COLO829 (cell line): ENCODE measurements at regions not wholly inside any gene's neighbourhood (a gene's known extent, or its start where the extent isn't known, plus 50 kb on each side); places are given as distances from the start of the nearest gene placed in this dataset.
"Not testable (repeated sequence)": the region's sequence is repeated elsewhere in the genome, so short reads cannot be mapped to it uniquely, and the experiment has no call there.

Experiments
- DNase-seq: peaks from one replicate; pipeline ENCODE4 v3.0.0; 2012; ENCODE audit warnings: low spot score

- no peak for DNase-seq
These were observed 262.1 kb downstream of the EIPR1 start for GRCh38 chr2:3115301-3116042.

GRCh38 chr2:3114406-3115185 lies 263.0 kb downstream of the EIPR1 start:
- no peak for DNase-seq

GRCh38 chr2:3113769-3114168 lies 263.8 kb downstream of the EIPR1 start:
- DNase-seq: no peak

GRCh38 chr2:3113122-3113521 lies 264.5 kb downstream of the EIPR1 start:
- no peak for DNase-seq

GRCh38 chr2:3112553-3112952 lies 265.1 kb downstream of the EIPR1 start:
- no peak for DNase-seq

- DNase-seq: no peak
These were observed 265.5 kb downstream of the EIPR1 start for GRCh38 chr2:3112131-3112530.

GRCh38 chr2:3110994-3111666 lies 266.5 kb downstream of the EIPR1 start:
- DNase-seq: no peak

- no peak for DNase-seq
These were observed 267.1 kb downstream of the EIPR1 start for GRCh38 chr2:3110555-3110954.

- no peak for DNase-seq
These were observed 268.6 kb downstream of the EIPR1 start for GRCh38 chr2:3108710-3109702.

GRCh38 chr2:3108105-3108504 lies 269.5 kb downstream of the EIPR1 start:
- no peak for DNase-seq

GRCh38 chr2:3107567-3107966 lies 270.1 kb downstream of the EIPR1 start:
- DNase-seq: no peak

GRCh38 chr2:3105814-3106569 lies 271.6 kb downstream of the EIPR1 start:
- no peak for DNase-seq

- not testable (repeated sequence) for DNase-seq
These were observed 272.4 kb downstream of the EIPR1 start for GRCh38 chr2:3104958-3105813.

GRCh38 chr2:3104261-3104660 lies 273.4 kb downstream of the EIPR1 start:
- DNase-seq: no peak

GRCh38 chr2:3102922-3103569 lies 274.6 kb downstream of the EIPR1 start:
- DNase-seq: no peak

GRCh38 chr2:3102081-3102921 lies 275.3 kb downstream of the EIPR1 start:
- DNase-seq: no peak

GRCh38 chr2:3101016-3101942 lies 276.3 kb downstream of the EIPR1 start:
- DNase-seq: no peak
